NCI-H1417 (cell line): ENCODE measurements at regions not wholly inside any gene's neighbourhood (a gene's known extent, or its start where the extent isn't known, plus 50 kb on each side); places are given as distances from the start of the nearest gene placed in this dataset.

ENCODE experiments used
- DNase-seq, 3 experiments: peaks; one replicate each; lab custom pipeline; 2025; lab: John Stamatoyannopoulos, UW

DNA sequence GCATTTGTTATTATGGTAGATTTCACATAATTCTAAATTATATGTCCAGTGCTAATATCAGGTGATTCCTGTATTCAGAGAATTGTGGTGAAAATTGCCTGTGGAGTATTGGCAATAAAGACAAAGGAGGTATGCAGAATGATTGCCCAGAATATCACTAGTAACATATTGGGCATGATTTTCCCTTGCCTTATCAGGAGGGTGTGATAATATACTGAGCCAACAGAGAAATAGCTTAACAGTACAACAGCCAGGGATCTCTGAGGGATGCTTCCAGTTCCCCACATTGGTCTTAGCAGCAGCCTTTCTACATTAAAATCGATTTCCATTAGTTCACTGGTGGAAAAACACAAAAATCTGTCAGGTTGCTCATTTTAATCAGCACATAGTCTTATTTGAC lies 122.9 kb upstream of the COL3A1 start:
- no peak for DNase-seq

DNA sequence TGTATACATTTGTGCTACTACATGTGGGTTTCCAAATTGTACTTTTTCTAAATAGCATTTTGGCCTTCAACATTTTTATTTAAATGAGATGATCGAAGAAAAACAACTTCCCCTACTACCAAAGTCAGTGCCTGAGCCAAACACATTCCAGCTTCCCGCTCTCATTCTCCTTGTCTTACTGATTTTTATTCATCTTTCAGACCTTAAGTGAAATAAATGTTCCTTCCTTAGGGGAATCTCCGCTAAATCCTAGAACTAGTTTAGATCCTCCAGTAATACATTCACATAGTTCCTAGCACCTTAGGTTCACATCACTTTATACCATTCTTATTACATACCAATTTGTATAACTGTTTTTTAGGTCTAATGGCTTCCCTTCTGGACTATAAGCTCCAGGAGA lies 122.3 kb upstream of the COL3A1 start:
- no peak for DNase-seq

- DNase-seq: peak in 1 of 3 experiments; percentile 16
These were observed 121.4 kb upstream of the COL3A1 start for GRCh38 chr2:188852772-188853171.

GRCh38 chr2:188853307-188853706 lies 120.9 kb upstream of the COL3A1 start:
- DNase-seq: no peak

GRCh38 chr2:188865681-188866080 lies 108.5 kb upstream of the COL3A1 start:
- DNase-seq: no peak

GRCh38 chr2:188869550-188869949 lies 104.6 kb upstream of the COL3A1 start:
- DNase-seq: no peak

DNA sequence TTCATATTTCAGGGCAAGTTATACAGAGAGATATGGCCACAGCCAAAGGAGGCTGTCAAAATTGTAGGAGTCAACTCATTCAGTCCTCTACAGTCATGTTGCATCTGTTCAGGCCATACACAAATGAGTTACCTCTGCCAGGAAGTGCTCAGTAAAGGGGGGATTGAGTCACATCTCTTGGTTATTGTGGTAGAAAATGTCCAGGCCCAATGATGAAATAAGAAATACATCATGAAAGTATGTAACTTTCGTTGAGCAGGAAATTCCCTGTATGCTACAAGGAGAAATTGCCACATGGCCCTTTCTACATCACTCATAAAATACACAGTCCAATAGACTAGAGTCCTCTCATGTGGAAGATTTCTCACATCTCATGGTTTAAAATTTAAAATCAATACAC lies 103.9 kb upstream of the COL3A1 start:
- no peak for DNase-seq

- no peak for DNase-seq
These were observed 99.1 kb upstream of the COL3A1 start for GRCh38 chr2:188875104-188875503.

DNA sequence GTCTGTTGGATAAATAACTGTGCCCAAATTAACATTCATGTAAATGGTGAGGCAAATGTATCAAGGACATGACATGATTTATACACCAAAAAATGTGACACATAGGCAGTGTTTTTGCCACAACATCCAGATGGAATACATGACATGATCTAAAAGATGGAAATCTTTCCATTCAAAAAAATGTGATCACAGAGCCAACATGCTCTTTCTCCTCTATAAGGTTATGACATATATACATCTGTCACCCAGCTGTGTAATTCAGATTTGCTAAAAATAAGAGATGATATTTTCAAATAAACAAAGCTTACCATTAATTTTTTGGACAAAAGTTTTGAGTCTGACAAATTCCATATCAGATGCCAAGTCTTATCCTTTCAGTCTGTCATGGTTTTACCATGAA lies 95.5 kb upstream of the COL3A1 start:
- DNase-seq: no peak

GRCh38 chr2:188880740-188881139 lies 93.4 kb upstream of the COL3A1 start:
- DNase-seq: no peak

GRCh38 chr2:188881434-188881833 lies 92.7 kb upstream of the COL3A1 start:
- DNase-seq: no peak

GRCh38 chr2:188884046-188884445 lies 90.1 kb upstream of the COL3A1 start:
- no peak for DNase-seq

DNA sequence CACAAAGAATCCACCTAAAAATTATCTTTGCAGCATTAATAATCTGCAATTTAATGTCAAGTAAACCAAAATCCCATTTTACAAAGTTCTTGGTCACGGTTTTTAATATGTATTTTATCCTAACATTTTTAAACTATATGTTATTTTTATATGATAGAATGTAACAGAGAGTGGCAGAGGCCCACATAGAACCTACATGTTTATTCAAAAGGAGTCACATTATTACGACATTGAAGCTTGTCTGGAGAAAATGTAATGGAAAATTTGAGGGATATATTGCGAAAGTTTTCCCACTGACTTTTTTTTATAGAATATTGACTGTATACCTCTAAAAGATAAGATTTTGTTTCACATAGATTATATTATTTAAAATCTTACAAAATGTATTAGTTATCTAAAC lies 89.7 kb upstream of the COL3A1 start:
- DNase-seq: no peak

- no peak for DNase-seq
These were observed 85.0 kb upstream of the COL3A1 start for GRCh38 chr2:188889187-188889586.

DNA sequence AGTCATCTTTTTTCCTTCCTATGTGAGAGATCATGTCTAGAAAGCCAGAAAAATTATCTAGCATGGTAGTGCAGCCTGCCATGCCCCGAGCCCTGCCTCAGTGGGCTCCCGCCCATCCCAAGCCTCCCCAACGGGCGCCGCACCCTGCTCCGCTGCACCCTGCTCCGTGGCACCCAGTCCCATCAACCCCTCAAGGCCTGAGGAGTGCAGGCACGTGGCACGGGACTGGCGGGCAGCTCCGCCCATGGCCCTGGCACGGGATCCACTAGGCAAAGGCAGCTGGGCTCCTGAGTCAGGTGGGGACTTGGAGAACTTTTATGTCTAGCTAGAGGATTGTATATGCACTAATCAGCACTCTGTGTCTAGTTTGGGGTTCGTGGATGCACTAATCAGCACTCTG lies 83.4 kb upstream of the COL3A1 start:
- no peak for DNase-seq

DNA sequence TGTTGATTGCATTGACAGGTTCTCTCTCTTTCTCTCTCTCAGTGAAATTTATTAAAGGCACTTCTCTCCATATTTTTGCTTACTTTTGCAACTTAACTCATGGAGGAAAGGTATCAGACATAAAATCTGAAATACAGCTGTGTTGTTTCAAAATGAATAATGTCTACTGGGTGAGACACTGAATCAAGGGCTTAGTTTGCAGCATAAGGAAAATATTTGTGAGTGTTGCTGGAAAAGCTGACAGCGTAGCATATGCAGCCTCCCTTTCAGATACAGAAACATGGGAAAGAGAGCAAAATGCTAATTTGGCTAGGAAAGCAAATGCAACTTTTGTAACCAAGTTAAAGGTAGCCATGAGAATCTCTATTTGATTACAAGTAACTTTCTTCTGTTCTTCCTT lies 81.5 kb upstream of the COL3A1 start:
- DNase-seq: no peak

GRCh38 chr2:188893972-188894371 lies 80.2 kb upstream of the COL3A1 start:
- no peak for DNase-seq

DNA sequence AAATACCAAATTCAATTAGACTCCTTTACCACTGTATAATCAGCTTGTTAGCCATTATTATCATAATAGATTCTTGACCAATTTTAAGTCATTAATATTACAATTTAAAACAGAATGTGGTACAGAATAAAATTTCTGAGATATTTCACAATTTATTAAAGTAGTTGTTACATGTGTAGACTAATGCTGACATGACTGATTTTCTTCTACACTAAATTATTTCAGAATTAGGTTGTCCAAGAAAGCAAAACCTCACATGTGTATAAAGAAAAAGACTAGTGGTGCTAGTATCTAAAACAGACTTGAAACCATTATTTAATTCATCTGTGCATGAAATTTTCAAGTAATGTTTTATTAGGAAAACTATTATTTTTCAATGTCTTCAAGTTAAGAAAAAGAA lies 79.2 kb upstream of the COL3A1 start:
- no peak for DNase-seq

DNA sequence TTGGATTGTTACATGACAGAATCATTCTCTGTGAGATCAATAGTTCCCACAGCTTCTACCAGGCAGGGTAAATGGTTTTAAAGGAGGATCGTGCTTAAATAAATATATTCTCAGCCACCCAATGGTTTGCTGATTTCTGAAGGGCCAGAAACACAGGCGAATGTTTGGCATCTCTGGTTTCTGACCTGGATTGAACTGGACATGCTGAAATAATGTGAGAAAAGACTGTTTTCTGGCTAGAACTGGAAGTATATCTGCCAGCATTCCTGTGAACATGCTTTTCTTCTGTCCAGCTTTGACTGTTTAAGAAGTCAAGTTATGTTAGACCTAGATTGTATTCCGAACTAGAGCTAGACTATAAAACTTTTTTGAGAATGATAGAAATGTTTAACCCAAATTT lies 77.1 kb upstream of the COL3A1 start:
- DNase-seq: no peak

DNA sequence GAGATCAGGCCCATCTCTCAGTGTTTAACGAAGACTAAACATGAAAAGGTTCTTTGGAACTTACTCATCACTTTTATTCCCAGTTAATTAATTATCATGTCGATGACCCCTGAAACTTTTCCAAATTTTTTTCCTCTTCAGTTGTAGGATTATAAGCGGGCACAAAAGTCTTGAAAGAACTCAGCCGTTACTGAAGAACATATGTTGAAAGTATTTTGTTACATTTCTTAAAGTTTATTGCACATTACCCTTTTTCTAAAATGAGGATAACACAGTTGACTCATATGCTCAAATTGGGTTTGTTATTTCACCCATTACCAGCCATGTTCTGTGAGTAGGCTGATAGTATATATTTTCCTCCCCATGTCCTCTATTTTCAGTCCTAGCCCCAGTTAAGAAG lies 75.9 kb upstream of the COL3A1 start:
- DNase-seq: no peak

DNA sequence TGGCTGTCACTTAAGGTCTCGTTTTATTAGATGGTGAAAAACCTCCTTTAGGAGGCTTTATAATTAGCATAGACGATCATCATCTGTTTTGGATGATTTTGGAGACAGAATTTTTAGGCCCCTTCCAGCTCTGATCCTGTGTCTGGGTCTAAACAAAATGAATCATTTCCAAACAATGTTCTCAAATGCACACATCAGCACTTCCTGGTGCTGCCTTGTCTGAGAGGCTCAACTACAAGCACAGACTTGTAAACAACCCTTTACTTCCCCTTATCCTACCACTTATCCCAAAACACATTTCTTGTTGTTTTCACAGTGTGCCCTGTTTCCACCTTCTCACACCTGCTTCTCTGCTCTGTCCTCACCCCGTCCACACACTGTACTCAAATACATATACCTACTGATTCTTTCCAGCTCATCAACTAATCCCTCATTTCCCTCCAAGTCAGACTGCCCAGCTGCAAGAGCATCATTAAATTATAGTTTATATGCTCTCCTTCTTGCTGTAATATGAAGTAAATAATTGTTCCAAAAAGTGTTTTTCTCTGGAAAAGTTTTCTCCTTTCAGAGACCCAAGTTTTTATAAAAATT lies 71.2 kb upstream of the COL3A1 start:
- DNase-seq: peak in 2 of 3 experiments; percentile 8 to 64

GRCh38 chr2:188903740-188904139 lies 70.4 kb upstream of the COL3A1 start:
- DNase-seq: no peak

DNA sequence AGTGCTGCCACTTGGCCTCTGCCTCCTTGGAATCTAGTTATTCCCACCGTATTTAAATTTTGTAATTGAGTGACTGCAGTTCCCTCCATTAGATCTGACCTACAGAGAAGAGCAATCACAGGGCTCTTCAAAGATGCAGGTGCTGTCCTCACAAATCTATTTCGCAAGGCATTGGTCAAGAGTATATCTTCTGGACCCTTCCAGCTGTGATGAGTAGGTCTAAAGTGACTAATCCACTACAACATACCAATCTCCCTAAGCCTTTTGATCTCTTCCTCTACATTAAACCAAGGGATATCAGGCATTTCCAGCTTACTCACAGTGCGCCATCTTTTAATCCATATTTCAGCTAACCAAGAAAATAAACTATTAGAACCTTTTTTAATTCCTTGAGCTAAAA lies 65.1 kb upstream of the COL3A1 start:
- DNase-seq: no peak

- no peak for DNase-seq
These were observed 57.4 kb upstream of the COL3A1 start for GRCh38 chr2:188916736-188917135.

- DNase-seq: no peak
These were observed 56.5 kb upstream of the COL3A1 start for GRCh38 chr2:188917632-188918031.
